Cardiac septum (tissue), 1 donor: ENCODE measurements at regions not wholly inside any gene's neighbourhood (a gene's known extent, or its start where the extent isn't known, plus 50 kb on each side); places are given as distances from the start of the nearest gene placed in this dataset.

ENCODE experiments used
- DNase-seq: peaks from one replicate; pipeline ENCODE4 v3.0.0-alpha.2; 2020; ENCODE audit warnings: low spot score
- intact Hi-C: fragments of 100-400 bp; cut with DNase I; formaldehyde crosslinking; loops from one replicate; pipeline ENCODE4 v1.14.0; 2022
- donor health status: DM: no; HTN: no; CAD: no.

- DNase-seq: no peak
- intact Hi-C loops: no loop called here
Observed at GRCh38 chr5:51895834-51896233, 512.6 kb downstream of the ISL1 start.

GRCh38 chr5:51902512-51902911 is 519.3 kb downstream of the ISL1 start:
- intact Hi-C loops: no loop called here
- no peak for DNase-seq

GRCh38 chr5:51908215-51908614 is 525.0 kb downstream of the ISL1 start:
- intact Hi-C loops: no loop called here
- no peak for DNase-seq

- intact Hi-C loops: no loop called here
- DNase-seq: no peak
Observed at GRCh38 chr5:51944500-51945125, 561.4 kb downstream of the ISL1 start.

- intact Hi-C loops: no loop called here
- no peak for DNase-seq
Observed at GRCh38 chr5:51958473-51958872, 575.2 kb downstream of the ISL1 start.

GRCh38 chr5:51960617-51961121 is 577.4 kb downstream of the ISL1 start:
- intact Hi-C loops: no loop called here
- DNase-seq: no peak

- no peak for DNase-seq
- intact Hi-C loops: no loop called here
Observed at GRCh38 chr5:51961154-51961562, 577.9 kb downstream of the ISL1 start.

- no peak for DNase-seq
- intact Hi-C loops: no loop called here
Observed at GRCh38 chr5:51968756-51969155, 585.5 kb downstream of the ISL1 start.

GRCh38 chr5:51974834-51975233 is 591.6 kb downstream of the ISL1 start:
- no peak for DNase-seq
- intact Hi-C loops: no loop called here

GRCh38 chr5:51977014-51977413 is 593.8 kb downstream of the ISL1 start:
- no peak for DNase-seq
- intact Hi-C loops: no loop called here

GRCh38 chr5:51983161-51983560 is 599.9 kb downstream of the ISL1 start:
- intact Hi-C loops: no loop called here
- DNase-seq: no peak

- DNase-seq: no peak
- intact Hi-C loops: no loop called here
Observed at GRCh38 chr5:51986733-51987132, 603.5 kb downstream of the ISL1 start.

GRCh38 chr5:51987239-51987638 is 604.0 kb downstream of the ISL1 start:
- DNase-seq: no peak
- intact Hi-C loops: no loop called here

- no peak for DNase-seq
- intact Hi-C loops: no loop called here
Observed at GRCh38 chr5:51987669-51988209, 604.5 kb downstream of the ISL1 start.

GRCh38 chr5:51988634-51989033 is 605.4 kb downstream of the ISL1 start:
- intact Hi-C loops: no loop called here
- DNase-seq: no peak

GRCh38 chr5:51990241-51990640 is 607.0 kb downstream of the ISL1 start:
- intact Hi-C loops: no loop called here
- DNase-seq: no peak

- intact Hi-C loops: no loop called here
- no peak for DNase-seq
Observed at GRCh38 chr5:51990661-51991180, 607.5 kb downstream of the ISL1 start.

GRCh38 chr5:51991940-51992339 is 608.7 kb downstream of the ISL1 start:
- intact Hi-C loops: no loop called here
- no peak for DNase-seq

- DNase-seq: no peak
- intact Hi-C loops: no loop called here
Observed at GRCh38 chr5:51995773-51996306, 612.6 kb downstream of the ISL1 start.

GRCh38 chr5:51996356-51996861 is 613.2 kb downstream of the ISL1 start:
- DNase-seq: no peak
- intact Hi-C loops: no loop called here

GRCh38 chr5:51997500-51997899 is 614.3 kb downstream of the ISL1 start:
- intact Hi-C loops: no loop called here
- DNase-seq: no peak
